Activated T-cell treated with anti-CD3 and anti-CD28 coated beads, Interleukin-2, amount 50 U/mL, for 4 hours (primary cell): ENCODE measurements at regions not wholly inside any gene's neighbourhood (a gene's known extent, or its start where the extent isn't known, plus 50 kb on each side); places are given as distances from the start of the nearest gene placed in this dataset.
"Not testable (repeated sequence)": the region's sequence is repeated elsewhere in the genome, so short reads cannot be mapped to it uniquely, and the experiment has no call there.

Experiments used
- ATAC-seq, 2 donors: fragments of 200-7000 bp; cut with Tn5 transposase; one replicate each; pipeline ENCODE4 v1.10.0; 2021
- DNase-seq: peaks from one replicate; pipeline ENCODE4 v3.0.0-alpha.2; 2020
- H3K27me3 Mint-ChIP-seq: one replicate; pipeline ENCODE4 v1.8.0; 2021; ENCODE audit warnings: low read depth, mixed read lengths
- H3K36me3 Mint-ChIP-seq: one replicate; pipeline ENCODE4 v1.8.0; 2022; ENCODE audit warnings: mixed read lengths; ENCODE audit not compliant: insufficient read depth
- H3K4me1 Mint-ChIP-seq: one replicate; pipeline ENCODE4 v1.8.0; 2021; ENCODE audit warnings: low read depth, mixed read lengths
- H3K4me3 Mint-ChIP-seq: one replicate; pipeline ENCODE4 v1.8.0; 2021; ENCODE audit warnings: mild to moderate bottlenecking, moderate library complexity, mixed read lengths
- H3K9me3 Mint-ChIP-seq: one replicate; pipeline ENCODE4 v1.8.0; 2021; ENCODE audit warnings: mixed read lengths

- not testable (repeated sequence) for ATAC-seq, H3K9me3 Mint-ChIP-seq, H3K4me1 Mint-ChIP-seq, H3K4me3 Mint-ChIP-seq, H3K27me3 Mint-ChIP-seq, DNase-seq, H3K36me3 Mint-ChIP-seq
Observed at GRCh38 chr13:52565324-52565723, 76.9 kb upstream of the HNRNPA1L2 start.

- not testable (repeated sequence) for H3K4me1 Mint-ChIP-seq, DNase-seq, H3K9me3 Mint-ChIP-seq, H3K4me3 Mint-ChIP-seq, H3K27me3 Mint-ChIP-seq, H3K36me3 Mint-ChIP-seq
- peak in 1 of 2 donors; percentile 63 for ATAC-seq
Observed at GRCh38 chr13:52569904-52570602, 72.2 kb upstream of the HNRNPA1L2 start.

GRCh38 chr13:52571163-52571562 lies 71.1 kb upstream of the HNRNPA1L2 start:
- not testable (repeated sequence) for H3K36me3 Mint-ChIP-seq, DNase-seq, H3K4me1 Mint-ChIP-seq, ATAC-seq, H3K9me3 Mint-ChIP-seq, H3K27me3 Mint-ChIP-seq, H3K4me3 Mint-ChIP-seq

GRCh38 chr13:52582962-52583361 lies 59.3 kb upstream of the HNRNPA1L2 start:
- not testable (repeated sequence) for H3K4me1 Mint-ChIP-seq, ATAC-seq, H3K4me3 Mint-ChIP-seq, H3K27me3 Mint-ChIP-seq, H3K9me3 Mint-ChIP-seq, H3K36me3 Mint-ChIP-seq, DNase-seq
